GM12892 (cell line): ENCODE measurements at regions not wholly inside any gene's neighbourhood (a gene's known extent, or its start where the extent isn't known, plus 50 kb on each side); places are given as distances from the start of the nearest gene placed in this dataset.

Experiments
- DNase-seq: peaks from one replicate; pipeline ENCODE4 v3.0.0; 2011; ENCODE audit not compliant: insufficient read length
- FAIRE-seq: peaks from 2 replicates; lab custom pipeline; 2011; peaks lifted over from hg19 to GRCh38; lab: Jason Lieb, UNC
- POLR2A ChIP-seq: IDR thresholded peaks from 2 replicates; pipeline ENCODE4 v1.6.1; 2011; ENCODE audit warnings: low read depth, low read length, control low read depth
- POLR2AphosphoS5 ChIP-seq: IDR thresholded peaks from 2 replicates; pipeline ENCODE4 v1.6.1; 2011; ENCODE audit warnings: low read depth, low read length, control low read depth
- TAF1 ChIP-seq: IDR thresholded peaks from 2 replicates; pipeline ENCODE4 v1.6.1; 2011; ENCODE audit warnings: low read depth, mild to moderate bottlenecking, control low read depth, low read length, borderline replicate concordance

DNA sequence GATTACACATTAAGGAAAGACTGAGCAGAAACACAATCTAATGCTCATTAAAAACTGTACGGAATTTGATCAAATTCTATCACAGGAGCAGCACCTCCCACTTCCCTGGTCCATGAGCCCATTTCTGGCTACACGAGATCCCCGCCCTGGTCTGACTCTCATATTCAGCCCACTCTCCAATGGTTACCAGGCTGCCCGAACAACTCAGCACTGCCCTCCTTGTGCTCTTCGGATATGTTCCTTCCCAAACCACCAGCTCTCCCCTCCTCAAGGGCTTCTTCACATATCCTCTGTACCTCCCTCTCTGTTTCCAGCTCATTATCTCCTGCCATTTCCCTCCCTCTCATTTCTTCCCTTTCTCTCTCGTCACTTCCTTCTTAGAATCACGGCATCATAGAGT is 180.5 kb downstream of the RSL24D1 start:
- no peak for FAIRE-seq

DNA sequence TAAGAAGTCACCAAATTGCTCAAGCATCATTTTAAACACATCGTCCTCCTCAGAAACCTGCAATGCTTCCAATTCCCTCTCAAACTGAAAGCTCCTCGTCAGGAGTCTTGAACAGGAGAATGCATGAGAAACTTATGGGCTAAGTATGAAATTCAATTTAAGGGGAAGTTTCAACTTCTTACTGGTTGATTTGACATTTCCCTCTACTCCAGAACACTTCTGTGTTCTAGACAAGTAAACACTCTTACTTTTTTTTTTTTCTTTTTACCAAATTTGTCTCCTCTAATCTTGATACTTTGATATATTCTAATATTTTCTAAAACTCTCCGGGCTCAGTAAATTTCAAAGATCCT is 181.7 kb downstream of the RSL24D1 start:
- TF ChIP-seq POLR2A (no peak), POLR2AphosphoS5 (no peak), TAF1 (no peak)
- no peak for DNase-seq
- no peak for FAIRE-seq

More for the DNA sequence above, 180.5 kb downstream of the RSL24D1 start:
- DNase-seq = no peak
- TF ChIP-seq POLR2AphosphoS5 (no peak), TAF1 (no peak)

DNA sequence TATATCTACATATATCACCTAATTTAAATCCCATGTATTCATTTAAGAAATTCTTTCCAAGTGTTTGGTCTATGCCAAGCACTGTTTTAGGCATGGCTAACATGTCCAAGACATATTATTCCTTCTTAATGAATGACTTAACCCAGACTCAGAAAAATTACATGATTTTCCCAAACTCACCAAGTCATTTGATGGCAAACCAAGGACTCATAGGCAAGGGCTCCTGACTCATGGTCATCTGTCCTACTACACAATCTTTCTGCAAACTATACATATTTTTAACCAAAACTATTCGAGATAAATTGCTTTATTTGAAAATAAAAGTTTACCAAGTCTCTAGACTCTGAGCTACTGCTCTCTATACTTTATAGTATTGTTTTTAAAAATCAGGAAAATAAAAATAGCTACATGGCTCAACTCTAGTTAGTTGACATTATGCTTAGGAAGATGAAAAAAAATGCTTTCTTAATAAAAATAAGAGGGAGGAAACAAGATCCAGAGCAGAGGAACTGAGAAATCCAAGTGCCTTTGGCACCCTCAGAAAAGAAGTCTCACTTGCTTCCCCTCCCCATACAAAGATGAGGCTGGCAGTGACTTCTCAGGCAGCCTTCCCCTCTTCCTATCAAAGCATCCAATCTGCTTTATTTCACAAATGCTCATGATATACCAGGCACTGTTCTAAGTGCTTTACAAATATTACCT is 182.2 kb downstream of the RSL24D1 start:
- no peak for DNase-seq
- FAIRE-seq = no peak
- TF ChIP-seq POLR2AphosphoS5 = no peak

DNA sequence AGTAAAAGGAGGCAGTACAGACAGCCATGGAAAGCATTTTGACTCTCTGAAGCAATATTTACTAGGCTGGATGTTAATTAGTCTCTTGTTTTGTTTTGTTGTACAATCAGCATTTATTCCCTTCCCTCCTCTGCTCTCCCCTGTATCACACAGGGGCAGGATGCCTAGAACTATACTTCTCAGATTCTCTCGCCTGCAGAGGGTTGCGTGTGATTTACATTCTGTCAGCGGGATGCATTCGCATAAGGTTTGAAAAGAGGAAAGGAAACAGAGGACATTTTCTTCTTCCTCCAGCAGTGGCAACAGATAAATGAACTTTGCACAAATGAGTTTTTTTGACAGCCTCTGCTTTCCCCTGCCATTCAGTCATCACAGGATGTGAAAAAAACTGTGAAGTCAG is 188.3 kb downstream of the RSL24D1 start:
- TF ChIP-seq TAF1 (no peak), POLR2AphosphoS5 (no peak), POLR2A (no peak)
- no peak for DNase-seq
- FAIRE-seq = no peak

DNA sequence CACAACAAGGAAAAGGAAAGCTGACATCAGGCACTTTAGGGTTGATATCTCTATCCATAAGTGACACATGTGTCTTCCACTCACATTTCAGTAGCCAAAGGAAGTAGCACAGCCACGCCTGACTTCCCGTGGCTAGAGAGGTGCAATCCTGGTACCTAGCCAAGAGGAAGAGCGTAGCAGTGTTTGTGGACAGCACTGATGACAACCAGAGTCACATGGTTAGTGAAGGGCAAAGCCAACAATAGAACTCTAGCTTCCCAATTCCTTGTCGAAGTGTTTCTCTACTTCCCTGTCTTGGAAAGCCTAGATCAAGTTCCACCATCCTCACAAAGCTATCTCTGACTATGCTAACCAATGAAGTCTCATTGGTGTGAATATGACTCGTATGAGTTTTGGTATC is 189.2 kb downstream of the RSL24D1 start:
- TF ChIP-seq POLR2AphosphoS5 (no peak), POLR2A (no peak), TAF1 (no peak)
- no peak for DNase-seq
- FAIRE-seq = no peak

DNA sequence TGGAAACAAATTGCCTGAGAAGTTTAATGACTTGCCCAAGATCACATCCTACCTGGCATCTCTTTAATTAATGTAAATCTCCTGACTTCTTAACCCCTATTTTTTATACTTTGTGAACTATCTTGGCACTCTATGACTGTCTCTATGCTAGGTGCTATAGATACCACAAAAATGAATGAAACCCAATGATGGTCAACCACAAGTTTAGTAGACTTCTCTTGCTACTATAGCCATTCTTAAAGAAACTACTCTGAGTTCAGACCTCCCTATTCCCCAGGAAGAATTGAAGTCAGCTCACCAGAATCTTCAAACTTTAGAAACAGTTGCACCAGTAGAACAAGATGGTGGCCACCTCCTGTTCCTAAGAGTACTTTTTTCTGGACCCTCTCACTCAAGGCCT is 191.1 kb downstream of the RSL24D1 start:
- TF ChIP-seq TAF1 (no peak), POLR2A (no peak), POLR2AphosphoS5 (no peak)
- FAIRE-seq = no peak
- no peak for DNase-seq

DNA sequence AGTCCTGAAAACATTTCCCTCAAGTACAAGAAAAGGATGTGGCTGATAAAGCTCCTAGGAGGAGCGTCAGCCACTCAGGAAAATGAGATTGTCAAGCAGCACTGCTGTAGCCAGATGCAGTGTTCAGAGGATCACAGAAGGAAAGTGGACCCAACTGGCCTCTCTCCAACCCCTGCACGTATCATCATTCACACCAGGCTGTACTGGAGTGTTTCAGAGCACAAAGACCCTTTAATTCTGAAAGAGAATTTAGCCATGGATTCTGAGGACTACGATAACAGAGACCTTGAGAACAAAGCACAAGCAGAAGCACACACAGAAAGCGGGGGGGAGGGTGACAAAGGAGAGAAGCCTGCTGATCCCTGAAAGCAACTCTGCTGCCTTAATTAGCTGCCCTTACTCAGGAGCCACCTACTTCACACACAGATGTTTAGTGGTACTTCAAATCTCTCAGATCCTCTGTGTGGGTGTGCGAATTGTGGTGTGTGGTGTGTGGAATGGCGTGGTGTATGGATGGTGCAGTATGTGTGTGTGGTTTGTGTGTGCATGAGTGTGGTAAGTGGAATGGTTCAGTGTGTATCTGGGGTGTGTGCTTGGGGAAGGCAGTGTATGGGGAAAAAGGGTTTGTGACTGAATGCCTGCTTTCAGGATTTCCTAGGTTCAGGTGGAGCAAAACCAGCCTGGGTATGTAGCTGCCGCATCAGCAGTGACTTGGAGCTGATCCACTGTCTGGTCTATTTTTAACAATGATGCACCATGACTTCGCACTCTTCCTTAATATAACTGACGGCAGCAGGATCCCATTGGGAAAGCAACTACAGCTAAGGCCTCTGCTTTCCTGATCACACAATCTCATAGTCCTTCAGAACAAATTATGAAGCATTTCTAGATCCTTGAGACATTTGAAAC is 192.5 kb downstream of the RSL24D1 start:
- DNase-seq (no peak), FAIRE-seq (no peak)
- TF ChIP-seq POLR2AphosphoS5 = no peak
- TF ChIP-seq POLR2A = no peak
- no peak for TF ChIP-seq TAF1

DNA sequence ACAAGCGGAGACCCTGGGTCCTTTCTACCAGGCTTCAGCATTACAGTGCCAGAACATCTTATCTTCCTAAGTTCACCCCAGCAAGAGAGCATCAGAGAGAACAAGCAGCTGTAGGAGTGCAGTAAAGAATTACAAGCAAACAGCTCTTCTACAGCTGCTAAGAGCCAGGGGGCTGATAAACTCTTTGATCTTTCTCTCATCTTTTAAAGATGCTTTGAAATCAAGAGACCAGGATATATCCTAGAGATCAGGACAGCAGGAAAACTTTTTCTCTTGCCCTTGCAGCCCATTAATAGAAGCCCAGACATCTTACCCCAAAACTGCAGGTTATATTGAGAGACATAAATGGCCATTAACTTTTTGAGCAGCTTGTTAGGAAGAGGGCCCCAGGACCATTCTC is 198.1 kb downstream of the RSL24D1 start:
- no peak for FAIRE-seq
- no peak for DNase-seq
- TF ChIP-seq TAF1 = no peak
- TF ChIP-seq POLR2A = no peak
- TF ChIP-seq POLR2AphosphoS5 = no peak

DNA sequence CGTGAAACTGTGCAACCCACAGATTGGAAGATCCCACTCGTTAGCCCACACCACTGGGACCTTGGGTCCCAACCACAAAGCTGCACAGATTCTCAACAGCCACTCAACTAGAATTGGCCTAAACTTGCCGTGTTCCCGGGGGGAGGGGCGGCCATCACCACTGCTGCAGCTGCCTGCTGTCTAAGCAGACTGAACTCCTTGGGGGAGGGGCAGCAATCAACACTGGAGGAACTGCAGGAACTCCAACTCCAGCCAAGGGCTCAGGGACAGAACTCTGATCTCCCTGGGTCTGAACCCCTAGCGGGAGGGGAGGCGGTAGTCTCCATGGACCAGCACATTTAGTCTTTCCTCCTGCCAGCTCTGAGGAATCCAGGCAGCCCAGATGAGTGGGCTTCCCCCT is 205.9 kb downstream of the RSL24D1 start:
- TF ChIP-seq POLR2A (no peak), POLR2AphosphoS5 (no peak), TAF1 (no peak)
- DNase-seq = no peak
- FAIRE-seq = no peak

DNA sequence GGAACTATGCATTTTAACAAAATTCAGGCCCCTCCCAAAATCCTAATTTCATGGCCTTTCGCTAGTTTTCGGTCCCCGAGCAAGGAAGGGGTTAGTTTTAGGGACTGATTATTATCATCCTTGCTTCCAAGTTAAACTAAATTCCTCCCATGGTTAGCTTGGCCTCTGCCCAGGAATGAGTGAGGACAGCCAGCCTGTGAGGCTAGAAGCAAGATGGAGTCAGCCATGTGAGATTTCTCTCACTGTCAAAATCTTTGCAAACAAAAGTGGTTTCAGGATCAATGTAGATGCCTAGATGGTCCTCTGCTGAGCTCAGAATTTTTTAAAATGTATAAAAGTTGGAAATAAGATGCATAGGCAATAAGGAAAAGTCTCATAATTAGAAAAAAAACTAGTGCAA is 208.9 kb downstream of the RSL24D1 start:
- DNase-seq (no peak), FAIRE-seq (no peak)
- no peak for TF ChIP-seq POLR2AphosphoS5
- no peak for TF ChIP-seq TAF1
- TF ChIP-seq POLR2A = no peak

DNA sequence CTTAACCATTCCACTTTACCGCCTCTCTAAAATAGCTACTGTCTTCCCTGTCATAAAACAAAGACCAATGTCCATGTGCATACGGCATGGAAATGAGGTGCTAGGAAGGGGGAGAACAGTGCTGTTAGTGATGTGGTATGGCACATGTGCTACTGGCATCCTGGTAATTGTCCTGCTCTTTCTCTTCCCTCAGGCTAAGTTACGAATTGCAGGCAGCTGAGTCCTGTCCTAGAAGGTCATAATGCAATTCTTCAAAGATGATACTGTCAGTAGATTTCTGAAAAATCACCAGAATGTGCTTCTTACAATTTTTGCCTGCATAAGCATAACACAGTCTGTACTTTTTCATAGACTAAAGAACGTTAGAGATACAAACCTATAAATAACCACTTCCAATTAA is 216.8 kb downstream of the RSL24D1 start:
- FAIRE-seq (no peak), DNase-seq (no peak)
- no peak for TF ChIP-seq POLR2AphosphoS5
- TF ChIP-seq TAF1 = no peak
- no peak for TF ChIP-seq POLR2A

DNA sequence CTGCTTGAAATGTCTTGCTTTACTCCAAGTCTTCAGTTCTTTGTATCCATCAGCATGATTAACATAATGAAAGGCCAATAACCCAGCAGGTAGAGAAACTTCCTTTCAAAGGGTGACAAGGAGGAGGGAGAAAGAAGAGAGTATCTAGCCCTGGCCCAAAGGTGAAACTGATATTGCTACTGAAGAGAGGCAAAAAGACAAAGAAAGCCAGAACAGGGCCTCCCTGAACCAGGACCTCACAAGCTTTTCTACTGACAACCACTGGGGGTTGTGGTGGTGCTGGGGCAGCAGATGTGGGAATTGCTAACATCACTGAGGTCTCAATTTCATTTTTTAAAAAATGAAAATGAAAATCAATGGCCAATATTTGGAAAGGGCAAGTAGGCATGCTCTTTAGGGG is 234.1 kb downstream of the RSL24D1 start:
- TF ChIP-seq POLR2AphosphoS5 (no peak), POLR2A (no peak), TAF1 (no peak)
- FAIRE-seq = no peak

More for the DNA sequence above, 234.1 kb downstream of the RSL24D1 start:
- DNase-seq = no peak
